ENCODE measurements at regions not wholly inside any gene's neighbourhood (a gene's known extent, or its start where the extent isn't known, plus 50 kb on each side); places are given as distances from the start of the nearest gene placed in this dataset.

- no peaks in the 10 kb centered on the region for H3K79me2 ChIP-seq (ENCODE audit: insufficient read depth, low read length)
- H2AFZ ChIP-seq (ENCODE audit: low read length), result no peak overlapping the region
- no peak for TF ChIP-seq CTCF (IDR thresholded peaks at IDR 0.05; ENCODE audit: extremely low read depth, low read depth, low read length)
- H4K20me1 ChIP-seq (ENCODE audit: insufficient read depth, low read length), result no peaks in the 10 kb centered on the region
- no peak overlapping the region for H3K4me3 ChIP-seq (ENCODE audit: insufficient read depth, low read length)
- no peak overlapping the region for H3K4me2 ChIP-seq (ENCODE audit: insufficient read depth, low read length)
- no peaks in the 10 kb centered on the region for H3K4me1 ChIP-seq (ENCODE audit: insufficient read depth, low read length)
- no peaks in the 10 kb centered on the region for H3K9me3 ChIP-seq (ENCODE audit: low read depth, low read length)
- no peak overlapping the region for H3K27ac ChIP-seq (ENCODE audit: low read depth, low read length)
- no peak for DNase-seq (ENCODE audit: insufficient read length, low spot score, missing footprints)
- H3K36me3 ChIP-seq (ENCODE audit: insufficient read depth, low read length), result no peaks in the 10 kb centered on the region
- H3K27me3 ChIP-seq (ENCODE audit: insufficient read depth, low read length), result peaks cover 2% of the 10 kb centered on the region
These were observed 79.8 kb downstream of the C5orf15 start for GRCh38 chr5:133888625-133888991.

- Histone ChIP-seq H3K4me2 (ENCODE audit: insufficient read depth, low read length) (no peak overlapping the region), H3K27ac (ENCODE audit: low read depth, low read length) (no peak overlapping the region), H3K36me3 (ENCODE audit: insufficient read depth, low read length) (no peaks in the 10 kb centered on the region), H3K4me3 (ENCODE audit: insufficient read depth, low read length) (no peak overlapping the region), H3K4me1 (ENCODE audit: insufficient read depth, low read length) (no peaks in the 10 kb centered on the region), H4K20me1 (ENCODE audit: insufficient read depth, low read length) (no peaks in the 10 kb centered on the region), H3K9me3 (ENCODE audit: low read depth, low read length) (no peaks in the 10 kb centered on the region), H3K79me2 (ENCODE audit: insufficient read depth, low read length) (no peaks in the 10 kb centered on the region), H2AFZ (ENCODE audit: low read length) (no peak overlapping the region), H3K27me3 (ENCODE audit: insufficient read depth, low read length) (peaks cover 19% of the 10 kb centered on the region)
- DNase-seq (ENCODE audit: insufficient read length, low spot score, missing footprints), result no peak
- no peak for TF ChIP-seq CTCF (IDR thresholded peaks at IDR 0.05; ENCODE audit: extremely low read depth, low read depth, low read length)
These were observed 82.9 kb downstream of the C5orf15 start for GRCh38 chr5:133885566-133885965.

- Histone ChIP-seq H4K20me1 (ENCODE audit: insufficient read depth, low read length) (no peaks in the 10 kb centered on the region), H3K9me3 (ENCODE audit: low read depth, low read length) (no peaks in the 10 kb centered on the region), H3K27ac (ENCODE audit: low read depth, low read length) (no peak overlapping the region), H3K4me3 (ENCODE audit: insufficient read depth, low read length) (no peak overlapping the region), H3K4me2 (ENCODE audit: insufficient read depth, low read length) (no peak overlapping the region), H2AFZ (ENCODE audit: low read length) (no peak overlapping the region), H3K36me3 (ENCODE audit: insufficient read depth, low read length) (no peaks in the 10 kb centered on the region), H3K4me1 (ENCODE audit: insufficient read depth, low read length) (no peaks in the 10 kb centered on the region), H3K79me2 (ENCODE audit: insufficient read depth, low read length) (no peaks in the 10 kb centered on the region), H3K27me3 (ENCODE audit: insufficient read depth, low read length) (peaks cover 19% of the 10 kb centered on the region)
- no peak for TF ChIP-seq CTCF (IDR thresholded peaks at IDR 0.05; ENCODE audit: extremely low read depth, low read depth, low read length)
- DNase-seq (ENCODE audit: insufficient read length, low spot score, missing footprints), result no peak
These were observed 83.7 kb downstream of the C5orf15 start for GRCh38 chr5:133884569-133885311.

GRCh38 chr5:133883916-133884315, 84.5 kb downstream of the C5orf15 start:
- H3K4me3 ChIP-seq (ENCODE audit: insufficient read depth, low read length), result no peak overlapping the region
- H3K4me1 ChIP-seq (ENCODE audit: insufficient read depth, low read length), result no peaks in the 10 kb centered on the region
- no peaks in the 10 kb centered on the region for H4K20me1 ChIP-seq (ENCODE audit: insufficient read depth, low read length)
- H3K4me2 ChIP-seq (ENCODE audit: insufficient read depth, low read length), result no peak overlapping the region
- no peaks in the 10 kb centered on the region for H3K9me3 ChIP-seq (ENCODE audit: low read depth, low read length)
- DNase-seq (ENCODE audit: insufficient read length, low spot score, missing footprints), result no peak
- H2AFZ ChIP-seq (ENCODE audit: low read length), result no peak overlapping the region
- H3K27ac ChIP-seq (ENCODE audit: low read depth, low read length), result no peak overlapping the region
- no peaks in the 10 kb centered on the region for H3K79me2 ChIP-seq (ENCODE audit: insufficient read depth, low read length)
- TF ChIP-seq CTCF (IDR thresholded peaks at IDR 0.05; ENCODE audit: extremely low read depth, low read depth, low read length), result no peak
- H3K27me3 ChIP-seq (ENCODE audit: insufficient read depth, low read length), result peaks cover 21% of the 10 kb centered on the region
- H3K36me3 ChIP-seq (ENCODE audit: insufficient read depth, low read length), result no peaks in the 10 kb centered on the region
